ENCODE measurements at regions not wholly inside any gene's neighbourhood (a gene's known extent, or its start where the extent isn't known, plus 50 kb on each side); places are given as distances from the start of the nearest gene placed in this dataset.

- DNase-seq (ENCODE audit: low read depth in 2 of 3, low spot score in 2 of 3), result no peak
Measured at GRCh38 chr13:102993348-102993747, 72.9 kb downstream of the SLC10A2 start.

- DNase-seq (ENCODE audit: low read depth in 2 of 3, low spot score in 2 of 3), result no peak
Measured at GRCh38 chr13:102984210-102984609, 82.0 kb downstream of the SLC10A2 start.

GRCh38 chr13:102983496-102983895 is 82.7 kb downstream of the SLC10A2 start:
- DNase-seq (ENCODE audit: low read depth in 2 of 3, low spot score in 2 of 3), result no peak

- no peak for DNase-seq (ENCODE audit: low read depth in 2 of 3, low spot score in 2 of 3)
Measured at GRCh38 chr13:102980331-102980982, 85.8 kb downstream of the SLC10A2 start.

- DNase-seq (ENCODE audit: low read depth in 2 of 3, low spot score in 2 of 3), result no peak
Measured at GRCh38 chr13:102978168-102978567, 88.0 kb downstream of the SLC10A2 start.

GRCh38 chr13:102977471-102977870 is 88.7 kb downstream of the SLC10A2 start:
- DNase-seq (ENCODE audit: low read depth in 2 of 3, low spot score in 2 of 3), result no peak

- no peak for DNase-seq (ENCODE audit: low read depth in 2 of 3, low spot score in 2 of 3)
Measured at GRCh38 chr13:102974317-102975087, 91.7 kb downstream of the SLC10A2 start.

- no peak for DNase-seq (ENCODE audit: low read depth in 2 of 3, low spot score in 2 of 3)
Measured at GRCh38 chr13:102972191-102972590, 94.0 kb downstream of the SLC10A2 start.

- DNase-seq (ENCODE audit: low read depth in 2 of 3, low spot score in 2 of 3), result no peak
Measured at GRCh38 chr13:102970542-102970941, 95.7 kb downstream of the SLC10A2 start.

GRCh38 chr13:102968572-102969228 is 97.5 kb downstream of the SLC10A2 start:
- no peak for DNase-seq (ENCODE audit: low read depth in 2 of 3, low spot score in 2 of 3)

- no peak for DNase-seq (ENCODE audit: low read depth in 2 of 3, low spot score in 2 of 3)
Measured at GRCh38 chr13:102965802-102966201, 100.4 kb downstream of the SLC10A2 start.

GRCh38 chr13:102962430-102962829 is 103.8 kb downstream of the SLC10A2 start:
- DNase-seq (ENCODE audit: low read depth in 2 of 3, low spot score in 2 of 3), result no peak

- no peak for DNase-seq (ENCODE audit: low read depth in 2 of 3, low spot score in 2 of 3)
Measured at GRCh38 chr13:102960959-102961358, 105.3 kb downstream of the SLC10A2 start.

- no peak for DNase-seq (ENCODE audit: low read depth in 2 of 3, low spot score in 2 of 3)
Measured at GRCh38 chr13:102956449-102956848, 109.8 kb downstream of the SLC10A2 start.

- DNase-seq (ENCODE audit: low read depth in 2 of 3, low spot score in 2 of 3), result no peak
Measured at GRCh38 chr13:102954350-102954749, 108.5 kb downstream of the ERCC5 start.

GRCh38 chr13:102951808-102952207 is 106.0 kb downstream of the ERCC5 start:
- no peak for DNase-seq (ENCODE audit: low read depth in 2 of 3, low spot score in 2 of 3)

GRCh38 chr13:102947745-102948405 is 102.0 kb downstream of the ERCC5 start:
- no peak for DNase-seq (ENCODE audit: low read depth in 2 of 3, low spot score in 2 of 3)

GRCh38 chr13:102945886-102946285 is 100.1 kb downstream of the ERCC5 start:
- DNase-seq (ENCODE audit: low read depth in 2 of 3, low spot score in 2 of 3), result no peak

GRCh38 chr13:102945324-102945815 is 99.5 kb downstream of the ERCC5 start:
- DNase-seq (ENCODE audit: low read depth in 2 of 3, low spot score in 2 of 3), result no peak

GRCh38 chr13:102944821-102945220 is 99.0 kb downstream of the ERCC5 start:
- DNase-seq (ENCODE audit: low read depth in 2 of 3, low spot score in 2 of 3), result no peak

GRCh38 chr13:102940770-102941169 is 94.9 kb downstream of the ERCC5 start:
- no peak for DNase-seq (ENCODE audit: low read depth in 2 of 3, low spot score in 2 of 3)

All from hematopoietic multipotent progenitor cell (in vitro differentiated cells).